ENCODE measurements at regions not wholly inside any gene's neighbourhood (a gene's known extent, or its start where the extent isn't known, plus 50 kb on each side); places are given as distances from the start of the nearest gene placed in this dataset.

DNA sequence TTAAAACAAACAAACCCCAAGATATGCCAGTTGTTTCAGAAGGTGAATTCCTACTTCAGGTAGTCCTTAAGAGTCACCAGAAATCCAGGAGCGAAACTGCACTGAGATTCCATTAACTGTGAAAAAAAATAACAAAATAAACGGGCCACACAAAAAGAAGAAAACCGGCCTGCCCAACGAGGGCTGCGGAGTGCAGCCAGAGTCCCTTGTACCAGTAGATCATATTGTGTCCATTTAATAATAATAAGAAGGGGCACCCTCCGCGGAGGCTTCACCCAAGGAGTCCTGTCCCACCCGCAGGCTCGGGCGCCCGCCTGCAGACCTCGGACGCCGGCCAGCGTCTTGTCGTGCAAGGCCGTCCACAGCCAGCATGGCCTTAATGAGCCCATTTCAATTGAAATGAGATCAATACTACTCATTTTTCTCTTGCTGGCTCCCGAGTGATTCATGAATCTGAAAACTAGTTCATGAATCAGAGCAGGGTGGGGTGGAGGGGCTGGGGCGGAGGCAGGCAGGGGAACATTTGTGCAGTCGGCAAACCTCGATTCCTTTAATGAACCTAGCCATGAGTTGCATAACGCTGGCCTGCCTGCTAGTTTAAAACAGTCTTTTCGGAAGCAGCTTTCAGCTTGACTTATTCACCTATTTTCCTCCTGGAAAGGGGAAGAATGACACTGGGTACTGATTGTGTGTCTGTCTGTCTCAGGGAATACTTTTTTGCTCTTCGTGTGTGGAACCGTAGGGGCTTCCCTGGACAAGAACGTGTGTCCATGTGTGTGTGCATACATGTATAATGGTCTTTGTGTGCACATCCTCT is 113.1 kb upstream of the IRF2BP2 start:
- H3K9ac ChIP-seq = peak overlapping the region; percentile 81
- peak overlapping the region; percentile 27 for H2AFZ ChIP-seq (ENCODE audit: low read depth)
- peak overlapping the region; percentile 84 for H3K4me2 ChIP-seq
- H3K4me1 ChIP-seq (ENCODE audit: control insufficient read depth in 1 of 2, insufficient read depth in 2 of 2, low read depth in 1 of 2, low read length in 1 of 2) = peaks cover 61 to 74% of the 10 kb centered on the region in 2 experiments
- no peak for TF ChIP-seq YY1 (IDR thresholded peaks at IDR 0.05; ENCODE audit: low read depth)
- no peak for TF ChIP-seq SIN3A (IDR thresholded peaks at IDR 0.05; ENCODE audit: borderline replicate concordance, low read depth, low read length)
- TF ChIP-seq FOSL2 (IDR thresholded peaks at IDR 0.05; ENCODE audit: borderline replicate concordance, low read depth) = peak; percentile 72; the same call in 1 of the 2 replicates
- TF ChIP-seq, protein P1, sequence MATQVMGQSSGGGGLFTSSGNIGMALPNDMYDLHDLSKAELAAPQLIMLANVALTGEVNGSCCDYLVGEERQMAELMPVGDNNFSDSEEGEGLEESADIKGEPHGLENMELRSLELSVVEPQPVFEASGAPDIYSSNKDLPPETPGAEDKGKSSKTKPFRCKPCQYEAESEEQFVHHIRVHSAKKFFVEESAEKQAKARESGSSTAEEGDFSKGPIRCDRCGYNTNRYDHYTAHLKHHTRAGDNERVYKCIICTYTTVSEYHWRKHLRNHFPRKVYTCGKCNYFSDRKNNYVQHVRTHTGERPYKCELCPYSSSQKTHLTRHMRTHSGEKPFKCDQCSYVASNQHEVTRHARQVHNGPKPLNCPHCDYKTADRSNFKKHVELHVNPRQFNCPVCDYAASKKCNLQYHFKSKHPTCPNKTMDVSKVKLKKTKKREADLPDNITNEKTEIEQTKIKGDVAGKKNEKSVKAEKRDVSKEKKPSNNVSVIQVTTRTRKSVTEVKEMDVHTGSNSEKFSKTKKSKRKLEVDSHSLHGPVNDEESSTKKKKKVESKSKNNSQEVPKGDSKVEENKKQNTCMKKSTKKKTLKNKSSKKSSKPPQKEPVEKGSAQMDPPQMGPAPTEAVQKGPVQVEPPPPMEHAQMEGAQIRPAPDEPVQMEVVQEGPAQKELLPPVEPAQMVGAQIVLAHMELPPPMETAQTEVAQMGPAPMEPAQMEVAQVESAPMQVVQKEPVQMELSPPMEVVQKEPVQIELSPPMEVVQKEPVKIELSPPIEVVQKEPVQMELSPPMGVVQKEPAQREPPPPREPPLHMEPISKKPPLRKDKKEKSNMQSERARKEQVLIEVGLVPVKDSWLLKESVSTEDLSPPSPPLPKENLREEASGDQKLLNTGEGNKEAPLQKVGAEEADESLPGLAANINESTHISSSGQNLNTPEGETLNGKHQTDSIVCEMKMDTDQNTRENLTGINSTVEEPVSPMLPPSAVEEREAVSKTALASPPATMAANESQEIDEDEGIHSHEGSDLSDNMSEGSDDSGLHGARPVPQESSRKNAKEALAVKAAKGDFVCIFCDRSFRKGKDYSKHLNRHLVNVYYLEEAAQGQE (IDR thresholded peaks at IDR 0.05; ENCODE audit: low read depth, low read length) = peak; percentile 26; the same call in 1 of the 2 replicates
- TF ChIP-seq, protein P2, sequence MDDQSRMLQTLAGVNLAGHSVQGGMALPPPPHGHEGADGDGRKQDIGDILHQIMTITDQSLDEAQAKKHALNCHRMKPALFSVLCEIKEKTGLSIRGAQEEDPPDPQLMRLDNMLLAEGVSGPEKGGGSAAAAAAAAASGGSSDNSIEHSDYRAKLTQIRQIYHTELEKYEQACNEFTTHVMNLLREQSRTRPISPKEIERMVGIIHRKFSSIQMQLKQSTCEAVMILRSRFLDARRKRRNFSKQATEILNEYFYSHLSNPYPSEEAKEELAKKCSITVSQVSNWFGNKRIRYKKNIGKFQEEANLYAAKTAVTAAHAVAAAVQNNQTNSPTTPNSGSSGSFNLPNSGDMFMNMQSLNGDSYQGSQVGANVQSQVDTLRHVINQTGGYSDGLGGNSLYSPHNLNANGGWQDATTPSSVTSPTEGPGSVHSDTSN (IDR thresholded peaks at IDR 0.05) = peak; percentile 41; the same call in 1 of the 2 replicates
- TF ChIP-seq JUND (IDR thresholded peaks at IDR 0.05) = peak; percentile 17; the same call in 1 of the 2 replicates
- no peak for TF ChIP-seq ELF1 (IDR thresholded peaks at IDR 0.05)
- CTCF ChIA-PET = interaction anchor here (0.6 to 2.5 kb wide), 17 partner anchors 11 to 430 kb away, joined by 3 to 14 read pairs (median 4); partner anchors contain the start of gene IRF2BP2
- peaks cover 46% of the 10 kb centered on the region for H3F3A ChIP-seq (replicated peaks; ENCODE audit: insufficient read depth)
- H4K20me1 ChIP-seq (ENCODE audit: insufficient read depth) = no peaks in the 10 kb centered on the region
- H3K4me3 ChIP-seq (ENCODE audit: low read depth in 2 of 2, low read length in 1 of 2) = peak overlapping the region; percentile 3 to 49
- peak; percentile 56 for DNase-seq
- no peaks in the 10 kb centered on the region for H3K9me3 ChIP-seq
- H3K79me2 ChIP-seq (ENCODE audit: insufficient read depth) = no peaks in the 10 kb centered on the region
- H3K36me3 ChIP-seq (replicated peaks in 1 of 2; ENCODE audit: control insufficient read depth in 1 of 2, insufficient read depth in 2 of 2, low read length in 1 of 2) = no peaks in the 10 kb centered on the region
- POLR2A ChIA-PET = interaction anchor here (0.6 to 3.0 kb wide), 15 partner anchors 45 to 360 kb away, joined by 3 to 108 read pairs (median 7); partner anchors contain the start of gene IRF2BP2
- no peaks in the 10 kb centered on the region for H3K9me2 ChIP-seq
- H3K27me3 ChIP-seq (ENCODE audit: insufficient read depth) = no peaks in the 10 kb centered on the region
- H3K27ac ChIP-seq (ENCODE audit: low read depth in 2 of 2, low read length in 1 of 2) = peak overlapping the region; percentile 99 to 100
- WGBS (ENCODE audit: low lambda C conversion rate) = 49% methylated on average over 26 of the region's 26 CpGs

DNA sequence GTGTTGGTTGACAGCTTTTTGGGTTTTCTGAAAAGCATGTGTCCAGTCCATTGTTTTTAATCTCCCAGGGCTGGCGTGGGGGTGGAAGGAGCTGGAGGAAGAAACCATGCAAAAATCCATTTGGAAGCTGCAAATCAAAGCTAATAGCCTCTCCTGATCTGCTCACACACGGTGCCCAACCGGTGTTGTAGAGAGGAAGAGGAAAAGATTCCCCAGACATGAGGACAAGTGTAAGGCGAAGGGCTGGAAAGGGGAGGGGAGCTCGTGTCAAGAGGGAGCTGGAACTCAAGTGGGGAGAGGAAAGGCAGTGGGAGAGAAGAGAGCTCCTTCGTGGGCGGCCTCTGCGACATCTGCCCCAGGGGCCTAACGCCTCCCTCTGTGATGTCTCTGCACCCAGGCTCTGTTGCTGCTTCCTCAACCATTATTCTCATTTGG is 112.3 kb upstream of the IRF2BP2 start:
- Histone ChIP-seq H4K20me1 (ENCODE audit: insufficient read depth) (no peaks in the 10 kb centered on the region), H3K36me3 (replicated peaks in 1 of 2; ENCODE audit: control insufficient read depth in 1 of 2, insufficient read depth in 2 of 2, low read length in 1 of 2) (no peaks in the 10 kb centered on the region), H2AFZ (ENCODE audit: low read depth) (0 out of 2 replicates have a peak overlapping the region, but pooled peaks have one; percentile 27), H3K9me2 (no peaks in the 10 kb centered on the region), H3K4me2 (peak overlapping the region; percentile 84), H3K79me2 (ENCODE audit: insufficient read depth) (no peaks in the 10 kb centered on the region), H3K4me3 (ENCODE audit: low read depth in 2 of 2, low read length in 1 of 2) (no peak overlapping the region), H3F3A (replicated peaks; ENCODE audit: insufficient read depth) (peaks cover 46% of the 10 kb centered on the region), H3K27me3 (ENCODE audit: insufficient read depth) (no peaks in the 10 kb centered on the region), H3K9ac (peak overlapping the region; percentile 81; the same call in 1 of the 2 replicates), H3K4me1 (ENCODE audit: control insufficient read depth in 1 of 2, insufficient read depth in 2 of 2, low read depth in 1 of 2, low read length in 1 of 2) (peaks cover 55 to 75% of the 10 kb centered on the region in 2 experiments), H3K9me3 (no peaks in the 10 kb centered on the region), H3K27ac (ENCODE audit: low read depth in 2 of 2, low read length in 1 of 2) (peak overlapping the region; percentile 99 to 100)
- no peak for DNase-seq
- ChIA-PET POLR2A (interaction anchor here (0.7 to 1.4 kb wide), 4 partner anchors 109 to 122 kb away, joined by 3 to 4 read pairs (median 4); partner anchors contain the start of gene IRF2BP2), CTCF (interaction anchor here (0.7 to 1.5 kb wide), 4 partner anchors 48 to 361 kb away, joined by 3 to 4 read pairs (median 4); no protein-coding TSS in a partner anchor)
- TF ChIP-seq, protein P2 (IDR thresholded peaks at IDR 0.05) = no peak
- TF ChIP-seq SMC3 (IDR thresholded peaks at IDR 0.05; ENCODE audit: low read depth, low read length) (no peak), RCOR1 (IDR thresholded peaks at IDR 0.05; ENCODE audit: low read length) (no peak), MXI1 (IDR thresholded peaks at IDR 0.05; ENCODE audit: low read depth, low read length) (0 out of 2 replicates have a peak, but pooled peaks have one; percentile 15)
- WGBS (ENCODE audit: low lambda C conversion rate) = 90% methylated on average over 9 of the region's 9 CpGs

Data from SK-N-SH (cell line).